ENCODE measurements at regions not wholly inside any gene's neighbourhood (a gene's known extent, or its start where the extent isn't known, plus 50 kb on each side); places are given as distances from the start of the nearest gene placed in this dataset.

DNA sequence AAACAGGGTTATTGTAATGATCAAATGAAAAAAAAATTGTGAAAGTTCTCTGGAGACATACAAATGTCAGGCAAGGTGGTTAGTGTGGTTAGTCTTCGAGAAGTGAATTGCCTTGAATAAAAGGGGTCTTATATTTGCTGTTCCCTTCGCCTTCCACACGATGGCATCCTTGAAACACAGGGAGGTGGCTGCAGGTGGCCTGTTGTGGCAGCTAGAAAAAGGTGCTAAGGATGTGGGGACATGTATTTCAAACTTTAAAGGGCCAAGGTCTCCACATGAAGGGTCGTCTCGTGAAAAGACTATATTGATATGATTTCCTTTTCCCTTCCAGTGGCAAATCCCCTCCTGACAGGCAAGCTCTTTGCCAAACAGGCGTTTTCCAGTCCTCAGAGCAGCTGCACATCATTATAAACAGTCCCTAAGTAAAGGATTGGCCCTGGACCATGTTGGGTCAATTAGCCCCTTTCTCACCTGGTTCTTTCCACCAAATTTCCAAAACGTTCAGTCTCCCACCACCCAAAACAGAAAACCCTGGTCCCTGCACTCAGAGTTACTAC lies 68.5 kb downstream of the COPS8 start:
- TF ChIP-seq, protein P1, sequence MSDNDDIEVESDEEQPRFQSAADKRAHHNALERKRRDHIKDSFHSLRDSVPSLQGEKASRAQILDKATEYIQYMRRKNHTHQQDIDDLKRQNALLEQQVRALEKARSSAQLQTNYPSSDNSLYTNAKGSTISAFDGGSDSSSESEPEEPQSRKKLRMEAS (IDR thresholded peaks at IDR 0.05; ENCODE audit: low read depth) = no peak
- TF ChIP-seq CTCF (IDR thresholded peaks at IDR 0.05) = peak; percentile 66
- TF ChIP-seq, protein P2, sequence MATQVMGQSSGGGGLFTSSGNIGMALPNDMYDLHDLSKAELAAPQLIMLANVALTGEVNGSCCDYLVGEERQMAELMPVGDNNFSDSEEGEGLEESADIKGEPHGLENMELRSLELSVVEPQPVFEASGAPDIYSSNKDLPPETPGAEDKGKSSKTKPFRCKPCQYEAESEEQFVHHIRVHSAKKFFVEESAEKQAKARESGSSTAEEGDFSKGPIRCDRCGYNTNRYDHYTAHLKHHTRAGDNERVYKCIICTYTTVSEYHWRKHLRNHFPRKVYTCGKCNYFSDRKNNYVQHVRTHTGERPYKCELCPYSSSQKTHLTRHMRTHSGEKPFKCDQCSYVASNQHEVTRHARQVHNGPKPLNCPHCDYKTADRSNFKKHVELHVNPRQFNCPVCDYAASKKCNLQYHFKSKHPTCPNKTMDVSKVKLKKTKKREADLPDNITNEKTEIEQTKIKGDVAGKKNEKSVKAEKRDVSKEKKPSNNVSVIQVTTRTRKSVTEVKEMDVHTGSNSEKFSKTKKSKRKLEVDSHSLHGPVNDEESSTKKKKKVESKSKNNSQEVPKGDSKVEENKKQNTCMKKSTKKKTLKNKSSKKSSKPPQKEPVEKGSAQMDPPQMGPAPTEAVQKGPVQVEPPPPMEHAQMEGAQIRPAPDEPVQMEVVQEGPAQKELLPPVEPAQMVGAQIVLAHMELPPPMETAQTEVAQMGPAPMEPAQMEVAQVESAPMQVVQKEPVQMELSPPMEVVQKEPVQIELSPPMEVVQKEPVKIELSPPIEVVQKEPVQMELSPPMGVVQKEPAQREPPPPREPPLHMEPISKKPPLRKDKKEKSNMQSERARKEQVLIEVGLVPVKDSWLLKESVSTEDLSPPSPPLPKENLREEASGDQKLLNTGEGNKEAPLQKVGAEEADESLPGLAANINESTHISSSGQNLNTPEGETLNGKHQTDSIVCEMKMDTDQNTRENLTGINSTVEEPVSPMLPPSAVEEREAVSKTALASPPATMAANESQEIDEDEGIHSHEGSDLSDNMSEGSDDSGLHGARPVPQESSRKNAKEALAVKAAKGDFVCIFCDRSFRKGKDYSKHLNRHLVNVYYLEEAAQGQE (IDR thresholded peaks at IDR 0.05; ENCODE audit: low read depth, low read length) = no peak
- no peak for TF ChIP-seq EP300 (IDR thresholded peaks at IDR 0.05; ENCODE audit: borderline replicate concordance in 1 of 2, low read depth in 1 of 2, low read length in 1 of 2)
- no peak for TF ChIP-seq FOXM1 (IDR thresholded peaks at IDR 0.05; ENCODE audit: low read depth)
- TF ChIP-seq MXI1 (IDR thresholded peaks at IDR 0.05; ENCODE audit: low read depth, low read length) = no peak
- TF ChIP-seq EZH2phosphoT487 (IDR thresholded peaks at IDR 0.05; ENCODE audit: borderline replicate concordance, low read depth) = no peak
- peak; percentile 90 for TF ChIP-seq SMC3 (IDR thresholded peaks at IDR 0.05; ENCODE audit: low read depth, low read length)
- no peak for TF ChIP-seq GABPA (IDR thresholded peaks at IDR 0.05; ENCODE audit: low read depth)
